ENCODE measurements at regions not wholly inside any gene's neighbourhood (a gene's known extent, or its start where the extent isn't known, plus 50 kb on each side); places are given as distances from the start of the nearest gene placed in this dataset.

DNA sequence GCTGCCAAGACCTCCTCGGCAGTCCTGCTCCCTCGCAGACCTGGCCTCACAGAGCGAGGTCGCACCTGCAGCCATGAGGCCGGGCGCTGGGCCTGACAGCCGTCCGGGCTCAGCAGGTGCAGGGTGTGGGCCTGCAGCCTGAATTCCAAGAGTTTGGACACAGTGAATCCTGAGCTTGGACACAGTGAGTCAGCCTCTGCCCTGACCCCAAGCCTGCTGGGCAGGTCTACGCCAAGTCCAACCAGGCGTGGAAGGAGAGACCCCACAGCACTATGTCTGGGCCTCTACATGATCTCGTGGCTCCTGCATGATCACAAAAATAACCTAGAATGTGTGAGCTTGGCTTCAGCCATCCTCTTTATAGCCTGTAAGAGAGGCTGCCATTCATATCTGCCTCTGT lies 121.0 kb downstream of the C16orf95 start:
- no peak overlapping the region for H3K4me2 ChIP-seq (ENCODE audit: low read length)
- intact Hi-C loops (cut with micrococcal nuclease; ENCODE audit: unreplicated experiment): no loop called here
- H3K36me3 ChIP-seq (ENCODE audit: insufficient read depth, low read length): no peaks in the 10 kb centered on the region
- ChIA-PET CTCF (ENCODE audit: unreplicated experiment) (no interaction called here), POLR2A (interaction anchor here (0.6 kb wide), 1 partner anchor 113 kb away, joined by 3 read pairs; no protein-coding TSS in a partner anchor)
- H3K79me2 ChIP-seq (ENCODE audit: insufficient read depth, low read depth, low read length): no peaks in the 10 kb centered on the region
- H3K27ac ChIP-seq (ENCODE audit: low read depth, low read length, poor library complexity, severe bottlenecking): no peak overlapping the region
- H3K4me1 ChIP-seq (ENCODE audit: insufficient read depth, low read length, poor library complexity, severe bottlenecking): no peaks in the 10 kb centered on the region
- no peak overlapping the region for H3K4me3 ChIP-seq (ENCODE audit: low read depth, low read length, poor library complexity, severe bottlenecking)
- no peak for DNase-seq (ENCODE audit: low spot score)
- no peaks in the 10 kb centered on the region for H4K20me1 ChIP-seq (ENCODE audit: insufficient read depth, low read length)
- no TSS peak for BruUV-seq (replicated peaks)
- TF ChIP-seq, protein P1, sequence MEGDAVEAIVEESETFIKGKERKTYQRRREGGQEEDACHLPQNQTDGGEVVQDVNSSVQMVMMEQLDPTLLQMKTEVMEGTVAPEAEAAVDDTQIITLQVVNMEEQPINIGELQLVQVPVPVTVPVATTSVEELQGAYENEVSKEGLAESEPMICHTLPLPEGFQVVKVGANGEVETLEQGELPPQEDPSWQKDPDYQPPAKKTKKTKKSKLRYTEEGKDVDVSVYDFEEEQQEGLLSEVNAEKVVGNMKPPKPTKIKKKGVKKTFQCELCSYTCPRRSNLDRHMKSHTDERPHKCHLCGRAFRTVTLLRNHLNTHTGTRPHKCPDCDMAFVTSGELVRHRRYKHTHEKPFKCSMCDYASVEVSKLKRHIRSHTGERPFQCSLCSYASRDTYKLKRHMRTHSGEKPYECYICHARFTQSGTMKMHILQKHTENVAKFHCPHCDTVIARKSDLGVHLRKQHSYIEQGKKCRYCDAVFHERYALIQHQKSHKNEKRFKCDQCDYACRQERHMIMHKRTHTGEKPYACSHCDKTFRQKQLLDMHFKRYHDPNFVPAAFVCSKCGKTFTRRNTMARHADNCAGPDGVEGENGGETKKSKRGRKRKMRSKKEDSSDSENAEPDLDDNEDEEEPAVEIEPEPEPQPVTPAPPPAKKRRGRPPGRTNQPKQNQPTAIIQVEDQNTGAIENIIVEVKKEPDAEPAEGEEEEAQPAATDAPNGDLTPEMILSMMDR (conservative IDR thresholded peaks at IDR 0.05; ENCODE audit: low read length): no peak
- TF ChIP-seq EZH2phosphoT487 (IDR thresholded peaks at IDR 0.05; ENCODE audit: borderline replicate concordance, low read depth, low read length): no peak
- no peaks in the 10 kb centered on the region for H3K9me2 ChIP-seq (ENCODE audit: insufficient read depth, low read length)
- H3K9me3 ChIP-seq (ENCODE audit: low read length): no peaks in the 10 kb centered on the region
- no peak overlapping the region for H2AFZ ChIP-seq (ENCODE audit: low read length)

DNA sequence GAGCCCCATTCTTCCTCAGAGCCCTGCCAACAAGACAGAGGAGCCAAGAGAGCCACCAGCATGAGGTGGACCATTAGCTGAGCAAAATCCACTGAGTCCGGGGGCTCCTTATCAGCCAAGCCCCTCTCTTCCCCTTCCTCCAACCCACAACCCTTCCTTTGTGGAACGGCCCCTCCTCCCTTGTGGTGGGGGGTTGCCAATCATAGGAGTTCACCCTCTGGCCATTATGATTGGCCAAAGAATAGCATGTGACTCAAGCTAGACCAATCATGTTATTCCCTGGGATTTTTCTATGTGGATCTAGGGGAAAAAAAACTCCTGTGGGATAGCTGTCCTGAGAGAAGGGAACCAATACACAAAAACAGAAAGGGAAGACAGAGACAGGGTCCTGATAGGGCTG lies 120.5 kb downstream of the C16orf95 start:
- no TSS peak for BruUV-seq (replicated peaks)
- TF ChIP-seq, protein P1 (conservative IDR thresholded peaks at IDR 0.05; ENCODE audit: low read length): no peak
- no peak for TF ChIP-seq EZH2phosphoT487 (IDR thresholded peaks at IDR 0.05; ENCODE audit: borderline replicate concordance, low read depth, low read length)

DNA sequence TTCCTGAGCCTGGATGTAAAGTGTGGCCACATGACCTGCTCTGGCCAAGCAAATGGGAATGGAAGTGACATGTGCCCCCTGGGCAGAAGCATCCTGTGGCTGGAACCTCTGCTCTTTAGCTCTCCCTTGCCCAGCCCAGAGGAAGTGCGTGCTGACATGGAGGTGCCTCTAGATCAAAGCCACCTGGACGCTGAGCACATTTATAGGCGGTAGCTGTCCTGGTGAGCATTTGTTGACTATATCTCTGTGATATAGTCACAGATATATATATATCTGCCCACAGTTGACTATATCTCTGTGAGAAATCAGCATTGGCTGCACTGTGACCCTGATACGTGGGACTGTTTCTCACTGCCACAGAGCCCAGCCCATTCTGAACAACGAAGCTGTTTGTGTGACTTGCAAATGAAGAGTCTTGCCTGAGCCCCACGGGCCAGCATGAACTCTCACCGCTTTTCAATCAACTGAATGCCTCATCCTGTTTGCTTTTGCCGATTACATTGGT lies 118.8 kb downstream of the C16orf95 start:
- H2AFZ ChIP-seq (ENCODE audit: low read length): no peak overlapping the region
- no peak for TF ChIP-seq EZH2phosphoT487 (IDR thresholded peaks at IDR 0.05; ENCODE audit: borderline replicate concordance, low read depth, low read length)
- TF ChIP-seq, protein P1 (conservative IDR thresholded peaks at IDR 0.05; ENCODE audit: low read length): no peak
- H3K4me1 ChIP-seq (ENCODE audit: insufficient read depth, low read length, poor library complexity, severe bottlenecking): no peaks in the 10 kb centered on the region

More for the DNA sequence above, 120.5 kb downstream of the C16orf95 start:
- Histone ChIP-seq H2AFZ (ENCODE audit: low read length) (no peak overlapping the region), H3K9me2 (ENCODE audit: insufficient read depth, low read length) (no peaks in the 10 kb centered on the region), H3K4me2 (ENCODE audit: low read length) (no peak overlapping the region), H3K4me1 (ENCODE audit: insufficient read depth, low read length, poor library complexity, severe bottlenecking) (no peaks in the 10 kb centered on the region), H3K27ac (ENCODE audit: low read depth, low read length, poor library complexity, severe bottlenecking) (no peak overlapping the region), H3K4me3 (ENCODE audit: low read depth, low read length, poor library complexity, severe bottlenecking) (no peak overlapping the region), H4K20me1 (ENCODE audit: insufficient read depth, low read length) (no peaks in the 10 kb centered on the region), H3K79me2 (ENCODE audit: insufficient read depth, low read depth, low read length) (no peaks in the 10 kb centered on the region), H3K9me3 (ENCODE audit: low read length) (no peaks in the 10 kb centered on the region), H3K36me3 (ENCODE audit: insufficient read depth, low read length) (no peaks in the 10 kb centered on the region)
- DNase-seq (ENCODE audit: low spot score): no peak
- intact Hi-C loops (cut with micrococcal nuclease; ENCODE audit: unreplicated experiment): no loop called here
- ChIA-PET CTCF (ENCODE audit: unreplicated experiment) (no interaction called here), POLR2A (interaction anchor here (0.6 kb wide), 1 partner anchor 113 kb away, joined by 3 read pairs; no protein-coding TSS in a partner anchor)

More for the DNA sequence above, 118.8 kb downstream of the C16orf95 start:
- Histone ChIP-seq H3K9me2 (ENCODE audit: insufficient read depth, low read length) (no peaks in the 10 kb centered on the region), H3K27ac (ENCODE audit: low read depth, low read length, poor library complexity, severe bottlenecking) (no peak overlapping the region), H4K20me1 (ENCODE audit: insufficient read depth, low read length) (no peaks in the 10 kb centered on the region), H3K9me3 (ENCODE audit: low read length) (no peaks in the 10 kb centered on the region), H3K4me2 (ENCODE audit: low read length) (no peak overlapping the region), H3K36me3 (ENCODE audit: insufficient read depth, low read length) (no peaks in the 10 kb centered on the region), H3K4me3 (ENCODE audit: low read depth, low read length, poor library complexity, severe bottlenecking) (no peak overlapping the region), H3K79me2 (ENCODE audit: insufficient read depth, low read depth, low read length) (no peaks in the 10 kb centered on the region)
- ChIA-PET POLR2A (no interaction called here), CTCF (ENCODE audit: unreplicated experiment) (no interaction called here)
- DNase-seq (ENCODE audit: low spot score): no peak
- intact Hi-C loops (cut with micrococcal nuclease; ENCODE audit: unreplicated experiment): no loop called here
- no TSS peak for BruUV-seq (replicated peaks)

Data from OCI-LY7 (cell line).